ENCODE measurements at regions not wholly inside any gene's neighbourhood (a gene's known extent, or its start where the extent isn't known, plus 50 kb on each side); places are given as distances from the start of the nearest gene placed in this dataset.

- H3K36me3 ChIP-seq (ENCODE audit: control insufficient read depth, insufficient read depth, low read length, severe bottlenecking): no peaks in the 10 kb centered on the region
- DNase-seq (ENCODE audit: low read depth): no peak
- no peaks in the 10 kb centered on the region for H3K9me3 ChIP-seq (ENCODE audit: control insufficient read depth, low read length)
- H3K4me1 ChIP-seq (ENCODE audit: control insufficient read depth, insufficient read depth, low read length): no peaks in the 10 kb centered on the region
- H3K9ac ChIP-seq (ENCODE audit: low read length): no peak overlapping the region
- no peak overlapping the region for H3K4me3 ChIP-seq (ENCODE audit: low read length)
- no peaks in the 10 kb centered on the region for H3K27me3 ChIP-seq (replicated peaks; ENCODE audit: control insufficient read depth, insufficient read depth, low read length)
These were observed 316.1 kb downstream of the DMRT2 start for GRCh38 chr9:1366276-1366675.

- Histone ChIP-seq H3K4me1 (ENCODE audit: control insufficient read depth, insufficient read depth, low read length) (no peaks in the 10 kb centered on the region), H3K9me3 (ENCODE audit: control insufficient read depth, low read length) (no peaks in the 10 kb centered on the region), H3K27me3 (replicated peaks; ENCODE audit: control insufficient read depth, insufficient read depth, low read length) (no peaks in the 10 kb centered on the region), H3K9ac (ENCODE audit: low read length) (no peak overlapping the region), H3K36me3 (ENCODE audit: control insufficient read depth, insufficient read depth, low read length, severe bottlenecking) (no peaks in the 10 kb centered on the region), H3K4me3 (ENCODE audit: low read length) (no peak overlapping the region)
- DNase-seq (ENCODE audit: low read depth): no peak
These were observed 319.1 kb downstream of the DMRT2 start for GRCh38 chr9:1369297-1369696.

GRCh38 chr9:1373445-1373844 is 323.3 kb downstream of the DMRT2 start:
- H3K9me3 ChIP-seq (ENCODE audit: control insufficient read depth, low read length): no peaks in the 10 kb centered on the region

DNA sequence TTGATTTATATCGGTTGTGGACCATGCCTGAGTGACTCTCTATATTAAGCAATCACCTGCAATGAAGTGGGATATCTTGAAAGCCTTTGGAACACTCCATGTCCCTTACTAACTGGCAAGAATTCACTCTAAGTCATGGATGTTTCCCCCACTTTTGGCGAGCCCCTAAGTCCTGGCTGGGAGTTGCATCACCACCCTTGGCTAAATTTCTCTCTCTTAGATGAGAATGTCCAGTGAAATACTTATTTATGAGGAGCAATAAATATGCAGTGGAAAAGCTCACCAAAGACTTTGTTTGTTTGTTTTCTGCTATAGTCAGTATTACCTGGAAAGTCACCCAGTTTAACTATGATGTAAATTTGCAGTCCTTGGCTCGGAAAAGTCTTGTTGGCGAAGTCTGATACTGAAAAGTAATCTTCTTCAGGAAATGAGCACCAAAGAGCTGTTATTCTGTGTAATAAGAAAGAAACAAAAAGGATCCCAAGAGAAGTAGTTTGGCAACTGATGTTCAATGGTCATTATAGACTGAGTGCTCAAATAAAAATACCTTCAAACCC is 333.8 kb downstream of the DMRT2 start:
- Histone ChIP-seq H3K4me3 (ENCODE audit: low read length) (no peak overlapping the region), H3K9ac (ENCODE audit: low read length) (no peak overlapping the region), H3K36me3 (ENCODE audit: control insufficient read depth, insufficient read depth, low read length, severe bottlenecking) (no peaks in the 10 kb centered on the region), H3K4me1 (ENCODE audit: control insufficient read depth, insufficient read depth, low read length) (peaks cover 12% of the 10 kb centered on the region), H3K9me3 (ENCODE audit: control insufficient read depth, low read length) (no peaks in the 10 kb centered on the region), H3K27me3 (replicated peaks; ENCODE audit: control insufficient read depth, insufficient read depth, low read length) (no peaks in the 10 kb centered on the region)
- no peak for DNase-seq (ENCODE audit: low read depth)

More at GRCh38 chr9:1373445-1373844, 323.3 kb downstream of the DMRT2 start:
- Histone ChIP-seq H3K36me3 (ENCODE audit: control insufficient read depth, insufficient read depth, low read length, severe bottlenecking) (no peaks in the 10 kb centered on the region), H3K27me3 (replicated peaks; ENCODE audit: control insufficient read depth, insufficient read depth, low read length) (no peaks in the 10 kb centered on the region), H3K4me1 (ENCODE audit: control insufficient read depth, insufficient read depth, low read length) (no peaks in the 10 kb centered on the region), H3K4me3 (ENCODE audit: low read length) (no peak overlapping the region), H3K9ac (ENCODE audit: low read length) (no peak overlapping the region)
- no peak for DNase-seq (ENCODE audit: low read depth)

DNA sequence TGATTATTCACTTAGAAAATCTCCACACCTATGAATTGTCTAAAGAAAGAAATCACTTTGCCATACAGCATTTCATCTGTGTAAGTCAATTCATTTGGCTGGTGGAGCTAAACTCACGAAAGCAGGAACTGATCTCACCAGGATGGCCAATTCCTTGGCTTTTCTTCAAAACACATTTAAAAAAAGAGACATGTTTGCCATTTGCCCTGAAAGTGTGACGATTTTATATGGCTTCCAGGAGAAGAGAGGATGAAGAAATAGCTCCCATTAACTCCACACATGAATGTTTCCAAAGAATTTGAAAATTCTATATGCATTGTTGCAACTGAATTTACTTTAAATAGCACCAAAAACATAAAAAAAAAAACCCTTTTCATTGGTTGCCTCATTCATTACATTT is 334.7 kb downstream of the DMRT2 start:
- peaks cover 12% of the 10 kb centered on the region for H3K4me1 ChIP-seq (ENCODE audit: control insufficient read depth, insufficient read depth, low read length)
- no peaks in the 10 kb centered on the region for H3K36me3 ChIP-seq (ENCODE audit: control insufficient read depth, insufficient read depth, low read length, severe bottlenecking)
- H3K27me3 ChIP-seq (replicated peaks; ENCODE audit: control insufficient read depth, insufficient read depth, low read length): no peaks in the 10 kb centered on the region
- no peak overlapping the region for H3K9ac ChIP-seq (ENCODE audit: low read length)
- H3K9me3 ChIP-seq (ENCODE audit: control insufficient read depth, low read length): no peaks in the 10 kb centered on the region
- DNase-seq (ENCODE audit: low read depth): no peak
- no peak overlapping the region for H3K4me3 ChIP-seq (ENCODE audit: low read length)

DNA sequence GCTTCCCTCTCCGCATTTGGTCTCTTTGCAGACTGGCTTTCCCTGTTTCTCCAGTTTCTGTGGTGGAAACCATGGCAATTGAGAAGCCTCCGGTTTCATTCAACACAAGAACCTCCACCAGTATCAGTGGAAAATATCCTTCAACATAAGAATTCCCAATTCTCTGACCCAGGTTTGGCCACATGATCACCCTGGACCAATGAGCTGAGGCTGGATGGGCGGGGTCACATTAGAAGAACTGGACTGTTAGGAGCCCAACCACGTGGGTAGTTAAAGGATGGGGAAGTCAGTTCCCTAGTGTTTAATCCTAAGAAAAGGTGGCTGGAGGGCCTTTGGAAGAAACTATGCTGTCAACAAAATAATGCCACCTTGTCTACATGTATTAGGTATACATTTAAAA is 336.3 kb downstream of the DMRT2 start:
- Histone ChIP-seq H3K9ac (ENCODE audit: low read length) (no peak overlapping the region), H3K4me1 (ENCODE audit: control insufficient read depth, insufficient read depth, low read length) (peaks cover 12% of the 10 kb centered on the region), H3K4me3 (ENCODE audit: low read length) (no peak overlapping the region), H3K27me3 (replicated peaks; ENCODE audit: control insufficient read depth, insufficient read depth, low read length) (no peaks in the 10 kb centered on the region), H3K9me3 (ENCODE audit: control insufficient read depth, low read length) (no peaks in the 10 kb centered on the region), H3K36me3 (ENCODE audit: control insufficient read depth, insufficient read depth, low read length, severe bottlenecking) (no peaks in the 10 kb centered on the region)
- no peak for DNase-seq (ENCODE audit: low read depth)

DNA sequence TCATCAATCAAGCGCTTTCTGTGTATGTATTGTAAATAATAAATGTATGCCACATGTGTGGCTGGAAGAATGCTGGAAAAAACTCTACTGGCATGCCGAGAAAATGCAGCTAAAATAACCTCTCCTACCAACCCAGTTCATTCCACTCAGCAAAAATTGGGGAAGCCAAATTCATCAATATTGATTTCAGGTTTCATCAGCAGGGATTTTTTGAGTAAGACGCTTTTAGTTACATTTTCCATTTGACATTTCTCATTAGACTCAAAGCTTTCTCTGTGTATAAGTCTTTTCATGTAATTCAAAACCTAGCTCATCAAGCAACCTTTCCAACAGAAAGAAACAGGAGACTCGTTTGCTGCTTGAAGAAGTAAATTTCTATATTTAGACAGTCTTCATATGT is 338.1 kb downstream of the DMRT2 start:
- no peaks in the 10 kb centered on the region for H3K36me3 ChIP-seq (ENCODE audit: control insufficient read depth, insufficient read depth, low read length, severe bottlenecking)
- no peaks in the 10 kb centered on the region for H3K9me3 ChIP-seq (ENCODE audit: control insufficient read depth, low read length)
- H3K4me1 ChIP-seq (ENCODE audit: control insufficient read depth, insufficient read depth, low read length): peaks cover 12% of the 10 kb centered on the region
- no peaks in the 10 kb centered on the region for H3K27me3 ChIP-seq (replicated peaks; ENCODE audit: control insufficient read depth, insufficient read depth, low read length)
- no peak for DNase-seq (ENCODE audit: low read depth)
- no peak overlapping the region for H3K9ac ChIP-seq (ENCODE audit: low read length)
- H3K4me3 ChIP-seq (ENCODE audit: low read length): no peak overlapping the region

DNA sequence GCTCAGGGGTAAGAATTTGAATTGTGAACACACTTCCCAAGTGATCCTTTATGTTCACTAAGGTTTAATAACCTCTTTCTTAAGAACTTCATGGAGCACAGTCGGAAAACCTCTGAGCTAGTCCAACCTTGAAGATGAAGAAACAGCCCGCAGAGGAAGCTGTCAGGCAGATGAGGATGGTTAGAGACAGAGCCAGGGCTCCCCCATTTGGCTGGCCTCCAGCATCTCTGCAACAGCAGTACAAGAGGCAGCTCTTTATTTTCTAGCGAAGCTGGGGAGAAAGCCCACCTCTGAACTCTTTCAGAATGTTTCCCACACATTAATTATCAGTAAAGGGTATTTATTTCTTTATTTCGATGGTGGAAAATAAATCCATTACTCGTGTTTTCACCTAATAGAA is 350.8 kb downstream of the DMRT2 start:
- H3K36me3 ChIP-seq (ENCODE audit: control insufficient read depth, insufficient read depth, low read length, severe bottlenecking): no peaks in the 10 kb centered on the region
- H3K4me3 ChIP-seq (ENCODE audit: low read length): no peak overlapping the region
- no peaks in the 10 kb centered on the region for H3K27me3 ChIP-seq (replicated peaks; ENCODE audit: control insufficient read depth, insufficient read depth, low read length)
- no peak overlapping the region for H3K9ac ChIP-seq (ENCODE audit: low read length)
- no peaks in the 10 kb centered on the region for H3K4me1 ChIP-seq (ENCODE audit: control insufficient read depth, insufficient read depth, low read length)
- DNase-seq (ENCODE audit: low read depth): no peak
- H3K9me3 ChIP-seq (ENCODE audit: control insufficient read depth, low read length): no peaks in the 10 kb centered on the region

DNA sequence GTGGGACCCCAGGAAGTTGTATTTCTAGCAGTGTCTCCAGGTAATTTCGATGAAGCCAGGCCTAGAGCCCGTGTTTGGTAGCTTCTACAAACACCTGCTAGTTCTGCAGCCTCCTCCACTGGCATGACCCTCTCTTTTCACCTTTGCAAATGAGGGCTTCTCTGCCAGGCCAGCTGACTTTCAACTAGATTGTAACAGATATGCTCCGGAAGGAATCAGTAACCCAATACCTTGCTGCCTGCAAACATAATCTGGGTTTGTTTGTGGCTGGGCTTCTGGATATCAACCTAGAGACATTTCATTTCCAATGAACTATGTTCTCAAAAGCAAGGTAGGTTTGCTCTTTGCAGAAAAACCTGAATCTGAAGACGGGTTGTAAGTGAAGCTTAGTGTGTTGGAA is 354.8 kb downstream of the DMRT2 start:
- no peaks in the 10 kb centered on the region for H3K9me3 ChIP-seq (ENCODE audit: control insufficient read depth, low read length)
- no peak for DNase-seq (ENCODE audit: low read depth)
- H3K4me3 ChIP-seq (ENCODE audit: low read length): no peak overlapping the region
- H3K4me1 ChIP-seq (ENCODE audit: control insufficient read depth, insufficient read depth, low read length): no peaks in the 10 kb centered on the region
- no peaks in the 10 kb centered on the region for H3K36me3 ChIP-seq (ENCODE audit: control insufficient read depth, insufficient read depth, low read length, severe bottlenecking)
- no peaks in the 10 kb centered on the region for H3K27me3 ChIP-seq (replicated peaks; ENCODE audit: control insufficient read depth, insufficient read depth, low read length)
- no peak overlapping the region for H3K9ac ChIP-seq (ENCODE audit: low read length)

- no peaks in the 10 kb centered on the region for H3K27me3 ChIP-seq (replicated peaks; ENCODE audit: control insufficient read depth, insufficient read depth, low read length)
- no peak overlapping the region for H3K4me3 ChIP-seq (ENCODE audit: low read length)
- no peaks in the 10 kb centered on the region for H3K9me3 ChIP-seq (ENCODE audit: control insufficient read depth, low read length)
- peaks cover 3% of the 10 kb centered on the region for H3K4me1 ChIP-seq (ENCODE audit: control insufficient read depth, insufficient read depth, low read length)
- no peak for DNase-seq (ENCODE audit: low read depth)
- no peaks in the 10 kb centered on the region for H3K36me3 ChIP-seq (ENCODE audit: control insufficient read depth, insufficient read depth, low read length, severe bottlenecking)
- no peak overlapping the region for H3K9ac ChIP-seq (ENCODE audit: low read length)
These were observed 361.7 kb downstream of the DMRT2 start for GRCh38 chr9:1411826-1412225.

DNA sequence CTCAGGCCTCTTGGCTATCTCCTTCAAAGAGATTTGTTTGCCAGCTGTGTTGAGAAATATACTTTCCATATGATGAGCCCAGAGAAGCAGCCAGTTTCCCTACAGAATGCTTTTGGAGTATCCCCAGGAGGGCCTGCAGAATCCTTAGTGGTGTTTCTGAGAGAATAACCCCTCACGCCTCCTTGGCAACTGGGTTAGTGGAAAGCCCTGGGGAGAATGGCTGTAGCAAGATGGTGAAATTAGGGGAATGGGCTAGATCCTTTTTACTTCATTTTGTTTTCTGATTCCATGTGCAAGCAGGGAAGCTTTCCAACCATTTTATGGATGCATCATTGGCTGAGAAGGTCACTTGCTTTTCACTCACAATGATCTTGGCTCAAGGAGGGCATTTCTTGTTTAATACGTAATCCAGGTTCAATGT is 364.6 kb downstream of the DMRT2 start:
- Histone ChIP-seq H3K9ac (ENCODE audit: low read length) (no peak overlapping the region), H3K27me3 (replicated peaks; ENCODE audit: control insufficient read depth, insufficient read depth, low read length) (no peaks in the 10 kb centered on the region), H3K4me3 (ENCODE audit: low read length) (no peak overlapping the region), H3K4me1 (ENCODE audit: control insufficient read depth, insufficient read depth, low read length) (peaks cover 8% of the 10 kb centered on the region), H3K36me3 (ENCODE audit: control insufficient read depth, insufficient read depth, low read length, severe bottlenecking) (no peaks in the 10 kb centered on the region), H3K9me3 (ENCODE audit: control insufficient read depth, low read length) (no peaks in the 10 kb centered on the region)
- no peak for DNase-seq (ENCODE audit: low read depth)

GRCh38 chr9:1415146-1415545 is 365.0 kb downstream of the DMRT2 start:
- Histone ChIP-seq H3K4me1 (ENCODE audit: control insufficient read depth, insufficient read depth, low read length) (peaks cover 8% of the 10 kb centered on the region), H3K9ac (ENCODE audit: low read length) (no peak overlapping the region), H3K27me3 (replicated peaks; ENCODE audit: control insufficient read depth, insufficient read depth, low read length) (no peaks in the 10 kb centered on the region), H3K4me3 (ENCODE audit: low read length) (no peak overlapping the region), H3K9me3 (ENCODE audit: control insufficient read depth, low read length) (no peaks in the 10 kb centered on the region), H3K36me3 (ENCODE audit: control insufficient read depth, insufficient read depth, low read length, severe bottlenecking) (no peaks in the 10 kb centered on the region)
- DNase-seq (ENCODE audit: low read depth): no peak

Data from adipocyte (in vitro differentiated cells).